SU-DHL-6 (cell line): ENCODE measurements at regions not wholly inside any gene's neighbourhood (a gene's known extent, or its start where the extent isn't known, plus 50 kb on each side); places are given as distances from the start of the nearest gene placed in this dataset.

ENCODE experiments used
- H2AFZ ChIP-seq: fragments of 200-600 bp; sonication (generic); 2 replicates; pipeline ENCODE4 v1.6.1; 2014; ENCODE audit warnings: low read depth, mild to moderate bottlenecking, moderate library complexity, mixed read lengths, antibody characterized with exemption, low read length; ENCODE audit not compliant: severe bottlenecking
- H3F3A ChIP-seq: fragments of 200-600 bp; shearing (Covaris generic); 2 replicates; pipeline ENCODE4 v1.6.0; 2016; ENCODE audit warnings: antibody characterized with exemption, mild to moderate bottlenecking; ENCODE audit not compliant: insufficient read depth
- H3K27ac ChIP-seq: fragments of 200-600 bp; sonication (generic); 2 replicates; pipeline ENCODE4 v1.5.1; 2016; ENCODE audit warnings: low read depth, mild to moderate bottlenecking, low read length, moderate library complexity, mixed read lengths
- H3K27me3 ChIP-seq: fragments of 200-600 bp; sonication (generic), shearing (Covaris generic); 2 replicates; pipeline ENCODE4 v1.6.0; 2014; ENCODE audit warnings: mild to moderate bottlenecking, low read length
- H3K36me3 ChIP-seq: fragments of 200-600 bp; sonication (generic); 2 replicates; pipeline ENCODE4 v1.6.1; 2014; ENCODE audit warnings: mild to moderate bottlenecking, low read length, mixed read lengths
- H3K4me2 ChIP-seq: fragments of 300-600, 200-600 bp; shearing (Covaris generic), sonication (generic); 2 replicates; pipeline ENCODE4 v1.6.0; 2014; ENCODE audit warnings: low read length, low read depth, mild to moderate bottlenecking; ENCODE audit not compliant: poor library complexity, severe bottlenecking
- H3K4me3 ChIP-seq: fragments of 200-600 bp; sonication (generic); 2 replicates; pipeline ENCODE4 v1.5.1; 2014; ENCODE audit warnings: antibody characterized with exemption, low read length, mild to moderate bottlenecking, mixed read lengths; ENCODE audit not compliant: insufficient read depth, poor library complexity, severe bottlenecking
- H3K79me2 ChIP-seq: fragments of 200-600 bp; sonication (generic); 2 replicates; pipeline ENCODE4 v1.6.1; 2014; ENCODE audit warnings: mild to moderate bottlenecking, low read length, moderate library complexity; ENCODE audit not compliant: insufficient read depth
- H3K9ac ChIP-seq: fragments of 200-600 bp; sonication (generic); 2 replicates; pipeline ENCODE4 v1.7.0; 2014; ENCODE audit warnings: mild to moderate bottlenecking, low read length
- H3K9me2 ChIP-seq: fragments of 200-600 bp; sonication (generic); replicated peaks from 2 replicates; pipeline ENCODE4 v1.6.1; 2014; ENCODE audit warnings: low read length; ENCODE audit not compliant: insufficient read depth
- H3K9me3 ChIP-seq: fragments of 200-600 bp; sonication (generic); 2 replicates; pipeline ENCODE4 v1.6.1; 2014; ENCODE audit warnings: low read length, mixed read lengths; ENCODE audit not compliant: insufficient read depth
- H4K20me1 ChIP-seq: fragments of 200-600 bp; sonication (generic); 2 replicates; pipeline ENCODE4 v1.6.1; 2014; ENCODE audit warnings: low read depth, mild to moderate bottlenecking, antibody characterized with exemption, low read length, moderate library complexity, mixed read lengths
- CTCF ChIP-seq: fragments of 200-600 bp; sonication (generic); IDR thresholded peaks from one replicate; pipeline ENCODE4 v1.5.1; 2017; ENCODE audit warnings: antibody characterized with exemption, mild to moderate bottlenecking, low read length, moderate library complexity; ENCODE audit not compliant: insufficient read depth, poor library complexity, severe bottlenecking
- EZH2phosphoT487 ChIP-seq: fragments of 200-600 bp; sonication (generic), shearing (Covaris generic); conservative IDR thresholded peaks from 2 replicates; pipeline ENCODE4 v1.6.1; 2018; ENCODE audit warnings: mild to moderate bottlenecking, antibody characterized with exemption, low read length, moderate library complexity, mixed read lengths

GRCh38 chr3:107265526-107265925 lies 111.7 kb upstream of the CCDC54 start:
- no peak overlapping the region for H2AFZ ChIP-seq
- no peaks in the 10 kb centered on the region for H3K79me2 ChIP-seq
- TF ChIP-seq EZH2phosphoT487 (no peak), CTCF (no peak)
- no peaks in the 10 kb centered on the region for H4K20me1 ChIP-seq
- H3F3A ChIP-seq = no peaks in the 10 kb centered on the region
- H3K9me3 ChIP-seq = no peaks in the 10 kb centered on the region
- no peaks in the 10 kb centered on the region for H3K27me3 ChIP-seq
- no peak overlapping the region for H3K4me2 ChIP-seq
- no peak overlapping the region for H3K9ac ChIP-seq
- H3K36me3 ChIP-seq = no peaks in the 10 kb centered on the region
- H3K4me3 ChIP-seq = no peak overlapping the region
- no peaks in the 10 kb centered on the region for H3K9me2 ChIP-seq
- no peak overlapping the region for H3K27ac ChIP-seq

- Histone ChIP-seq H3K27ac (no peak overlapping the region), H4K20me1 (no peaks in the 10 kb centered on the region), H3K36me3 (no peaks in the 10 kb centered on the region), H3K9me2 (no peaks in the 10 kb centered on the region), H3K4me3 (no peak overlapping the region), H3K79me2 (no peaks in the 10 kb centered on the region), H3K9ac (no peak overlapping the region), H2AFZ (no peak overlapping the region), H3K27me3 (no peaks in the 10 kb centered on the region), H3K9me3 (no peaks in the 10 kb centered on the region), H3K4me2 (no peak overlapping the region), H3F3A (no peaks in the 10 kb centered on the region)
- TF ChIP-seq CTCF = no peak
- no peak for TF ChIP-seq EZH2phosphoT487
Measured at GRCh38 chr3:107268469-107268868, 108.8 kb upstream of the CCDC54 start.

GRCh38 chr3:107269136-107269535 lies 108.1 kb upstream of the CCDC54 start:
- H3K9me3 ChIP-seq = no peaks in the 10 kb centered on the region
- no peak for TF ChIP-seq EZH2phosphoT487
- TF ChIP-seq CTCF = no peak
- H4K20me1 ChIP-seq = no peaks in the 10 kb centered on the region
- H3K27me3 ChIP-seq = no peaks in the 10 kb centered on the region
- H2AFZ ChIP-seq = no peak overlapping the region
- no peak overlapping the region for H3K4me2 ChIP-seq
- no peak overlapping the region for H3K9ac ChIP-seq
- H3K79me2 ChIP-seq = no peaks in the 10 kb centered on the region
- no peaks in the 10 kb centered on the region for H3F3A ChIP-seq
- H3K36me3 ChIP-seq = no peaks in the 10 kb centered on the region
- H3K27ac ChIP-seq = no peak overlapping the region
- no peak overlapping the region for H3K4me3 ChIP-seq
- H3K9me2 ChIP-seq = no peaks in the 10 kb centered on the region

GRCh38 chr3:107271787-107272387 lies 105.4 kb upstream of the CCDC54 start:
- H3K36me3 ChIP-seq = no peaks in the 10 kb centered on the region
- H3K79me2 ChIP-seq = no peaks in the 10 kb centered on the region
- H3K27me3 ChIP-seq = no peaks in the 10 kb centered on the region
- no peak overlapping the region for H2AFZ ChIP-seq
- H3F3A ChIP-seq = no peaks in the 10 kb centered on the region
- no peaks in the 10 kb centered on the region for H4K20me1 ChIP-seq
- TF ChIP-seq CTCF (peak; percentile 41), EZH2phosphoT487 (no peak)
- H3K4me2 ChIP-seq = no peak overlapping the region
- H3K27ac ChIP-seq = no peak overlapping the region
- no peaks in the 10 kb centered on the region for H3K9me2 ChIP-seq
- H3K9ac ChIP-seq = no peak overlapping the region
- H3K9me3 ChIP-seq = no peaks in the 10 kb centered on the region
- no peak overlapping the region for H3K4me3 ChIP-seq
